TTC549 (cell line): ENCODE measurements at regions not wholly inside any gene's neighbourhood (a gene's known extent, or its start where the extent isn't known, plus 50 kb on each side); places are given as distances from the start of the nearest gene placed in this dataset.
"Not testable (repeated sequence)": the region's sequence is repeated elsewhere in the genome, so short reads cannot be mapped to it uniquely, and the experiment has no call there.

ENCODE experiments used
- FAIRE-seq: peaks from 2 replicates; lab custom pipeline; 2012; peaks lifted over from hg19 to GRCh38; lab: Jason Lieb, UNC

GRCh38 chr20:52008874-52009273, 182.7 kb downstream of the ZFP64 start:
- FAIRE-seq = no peak

GRCh38 chr20:52004715-52005114, 186.9 kb downstream of the ZFP64 start:
- no peak for FAIRE-seq

- FAIRE-seq = peak; percentile 99
Observed at GRCh38 chr20:52004018-52004417, 187.6 kb downstream of the ZFP64 start.

DNA sequence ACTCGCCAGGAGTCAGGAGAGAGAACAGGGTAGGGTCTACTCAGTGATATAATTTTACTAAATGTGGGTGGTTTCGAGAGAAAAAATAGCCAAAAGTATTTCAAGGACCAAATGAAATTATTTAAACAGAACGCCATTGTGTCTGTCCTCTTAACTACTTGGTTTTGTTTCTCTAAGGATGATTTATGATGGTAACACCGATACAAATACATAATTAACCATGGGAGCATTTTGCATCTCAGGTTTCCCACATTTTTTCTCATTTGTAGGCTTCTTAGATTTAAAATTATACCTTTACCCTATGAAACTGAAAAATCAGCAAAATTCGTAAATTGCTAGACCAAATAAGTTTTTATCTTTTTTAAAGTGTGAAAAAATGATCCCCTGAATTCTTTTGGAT, 188.2 kb downstream of the ZFP64 start:
- FAIRE-seq = no peak

DNA sequence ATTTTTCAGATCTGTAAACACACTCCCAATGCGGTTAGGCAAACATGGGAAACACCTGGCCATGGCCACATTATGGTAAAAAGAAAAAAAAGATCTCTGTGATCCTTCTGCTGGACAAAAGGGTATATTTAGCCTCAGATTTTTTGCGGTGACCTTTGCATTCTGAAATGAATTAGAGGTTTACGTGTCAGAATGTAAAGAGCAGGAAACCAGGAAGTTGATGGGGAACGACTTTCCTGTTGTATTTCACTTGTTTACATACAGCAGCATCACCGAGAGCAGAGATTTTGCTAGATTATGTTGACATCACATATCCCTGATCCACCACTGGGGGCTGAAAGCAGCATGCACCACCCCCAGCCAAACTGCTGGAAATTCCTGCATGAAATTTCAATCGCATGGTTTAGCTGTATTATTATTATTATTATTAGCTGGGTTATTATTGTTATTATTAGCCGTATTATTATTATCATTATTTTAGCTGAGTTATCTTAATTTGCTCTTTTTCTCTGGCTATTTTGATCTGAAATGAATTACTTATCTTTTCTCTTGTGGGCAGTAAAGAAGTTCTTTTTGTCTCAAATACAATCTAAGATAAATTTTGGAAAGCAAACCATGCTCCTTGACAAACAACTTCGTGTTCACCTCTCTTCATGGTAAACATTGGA, 189.4 kb downstream of the ZFP64 start:
- FAIRE-seq = no peak

GRCh38 chr20:51997281-51997936, 194.2 kb downstream of the ZFP64 start:
- FAIRE-seq = not testable (repeated sequence)

GRCh38 chr20:51995551-51995951, 193.2 kb upstream of the SALL4 start:
- no peak for FAIRE-seq

DNA sequence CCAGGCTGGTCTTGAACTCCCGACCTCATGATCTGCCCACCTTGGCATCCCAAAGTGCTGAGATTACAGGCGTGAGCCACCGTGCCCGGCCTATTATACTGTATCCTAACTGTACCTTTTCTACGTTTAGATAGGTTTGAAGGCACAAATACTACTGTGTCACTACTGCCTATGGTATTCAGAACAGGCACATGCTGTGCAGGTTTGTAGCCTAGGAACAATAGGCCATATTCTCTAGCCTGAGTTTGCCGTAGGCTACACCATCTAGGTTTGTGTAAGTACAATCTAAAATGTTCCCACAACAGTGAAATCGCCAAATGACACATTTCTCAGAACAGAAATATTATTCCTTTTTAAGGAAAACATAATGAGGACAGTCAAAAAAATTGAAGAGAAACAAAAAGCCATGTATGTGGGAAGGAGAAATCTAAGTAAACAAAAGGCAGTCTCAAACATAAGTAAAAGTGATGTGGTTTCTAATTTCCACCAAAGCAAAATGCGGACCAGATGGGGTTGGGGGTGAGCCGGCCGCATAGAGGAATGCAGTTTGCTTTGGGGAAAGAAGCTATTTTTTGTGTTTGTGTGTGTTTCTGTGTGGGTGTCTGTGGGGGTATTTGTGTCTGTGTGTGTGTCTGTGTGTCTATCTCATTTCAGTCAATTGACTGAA, 192.6 kb upstream of the SALL4 start:
- FAIRE-seq = no peak

GRCh38 chr20:51987812-51988211, 185.5 kb upstream of the SALL4 start:
- no peak for FAIRE-seq

DNA sequence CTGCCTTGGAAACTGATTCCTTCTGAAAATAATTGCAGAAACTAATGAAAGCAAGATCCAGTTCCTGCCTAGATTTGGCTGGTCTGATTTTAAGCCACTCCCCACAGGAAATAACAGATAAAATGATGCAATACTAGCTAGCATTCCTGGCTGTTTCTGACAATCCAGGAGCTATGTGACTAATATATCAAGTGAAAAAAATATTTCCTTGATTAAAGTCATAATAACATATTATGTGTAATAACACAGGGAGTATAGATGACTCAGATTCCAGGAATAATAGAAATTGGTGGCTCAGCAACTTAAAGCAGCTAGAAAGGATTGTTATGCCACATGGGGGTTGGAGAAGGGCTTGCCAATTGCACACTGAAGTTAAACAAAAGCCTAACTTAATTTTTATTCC, 182.7 kb upstream of the SALL4 start:
- FAIRE-seq = no peak

DNA sequence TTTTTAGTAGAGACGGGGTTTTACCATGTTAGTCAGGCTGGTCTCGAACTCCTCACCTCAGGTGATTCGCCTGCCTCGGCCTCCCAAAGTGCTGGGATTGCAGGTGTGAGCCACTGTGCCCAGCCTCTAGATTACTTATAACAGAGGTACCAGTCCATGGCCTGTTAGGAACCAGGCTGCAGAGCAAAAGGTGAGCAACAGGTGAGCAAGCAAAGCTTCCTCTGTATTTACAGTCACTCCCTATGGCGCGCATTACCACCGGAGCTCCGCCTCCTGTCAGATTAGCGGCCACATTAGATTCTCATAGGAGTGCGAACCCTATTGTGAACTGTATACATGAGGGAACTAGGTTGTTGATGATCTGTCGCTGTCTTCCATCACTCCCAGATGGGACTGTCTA, 178.0 kb upstream of the SALL4 start:
- FAIRE-seq = no peak

GRCh38 chr20:51979226-51979625, 176.9 kb upstream of the SALL4 start:
- no peak for FAIRE-seq

DNA sequence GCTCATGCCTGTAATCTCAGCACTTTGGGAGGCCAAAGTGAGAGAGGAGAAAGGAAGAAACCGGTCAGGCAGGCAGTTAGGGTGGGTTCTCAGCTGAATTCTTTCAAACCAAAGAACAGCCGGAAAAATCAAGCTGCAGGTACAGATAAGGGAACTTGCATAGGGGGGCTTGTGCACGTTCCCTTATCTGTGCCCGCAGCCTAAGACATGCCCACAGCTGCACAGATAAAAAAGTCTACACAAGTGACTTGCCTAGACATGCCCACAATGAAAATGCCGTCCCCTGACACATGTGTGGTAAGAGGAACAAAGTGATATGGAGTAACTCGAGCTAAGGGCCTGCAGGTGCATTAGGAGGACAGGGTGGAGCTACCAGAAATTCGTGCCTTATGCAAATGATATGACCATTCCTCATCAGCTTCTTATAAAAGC, 175.8 kb upstream of the SALL4 start:
- no peak for FAIRE-seq

GRCh38 chr20:51972056-51972455, 169.7 kb upstream of the SALL4 start:
- no peak for FAIRE-seq

- FAIRE-seq = no peak
Observed at GRCh38 chr20:51970858-51971257, 168.5 kb upstream of the SALL4 start.

DNA sequence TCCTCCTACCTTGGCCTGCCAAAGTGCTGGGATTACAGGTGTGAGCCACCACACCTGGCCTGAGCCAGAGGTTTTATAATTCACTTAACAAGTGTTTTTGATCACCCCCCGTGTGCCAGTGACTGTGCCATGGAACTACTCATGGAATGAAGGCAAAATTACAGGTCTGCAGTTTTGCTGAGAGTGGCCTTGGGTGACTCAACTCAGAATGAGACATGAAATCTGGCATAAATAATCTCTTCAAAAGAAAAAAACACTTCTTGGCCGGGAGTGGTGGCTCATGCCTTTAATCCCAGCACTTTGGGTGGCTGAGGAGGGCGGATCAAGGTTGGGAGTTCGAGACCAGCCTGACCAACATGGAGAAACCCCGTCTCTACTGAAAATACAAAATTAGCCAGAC, 166.9 kb upstream of the SALL4 start:
- FAIRE-seq = no peak

DNA sequence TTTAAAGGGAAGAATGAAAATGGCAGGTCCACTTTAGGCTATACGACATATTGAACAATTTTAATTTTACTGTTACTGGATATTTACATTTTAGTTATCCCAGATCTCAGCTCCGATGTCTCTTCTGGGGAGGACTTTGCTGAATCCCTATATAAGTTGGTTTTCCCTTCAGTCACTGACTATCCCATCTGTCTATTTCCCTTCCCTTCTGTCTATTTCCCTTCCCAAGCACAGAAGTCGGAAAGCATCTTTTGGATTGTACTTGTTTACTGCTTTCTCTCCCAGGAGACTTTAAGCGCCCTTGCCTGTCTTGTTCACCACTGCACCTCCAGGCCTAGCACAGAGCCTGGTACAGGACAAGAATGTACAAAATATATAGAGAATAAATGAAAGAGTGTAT, 165.8 kb upstream of the SALL4 start:
- FAIRE-seq = no peak

GRCh38 chr20:51966296-51966971, 164.1 kb upstream of the SALL4 start:
- peak; percentile 60 for FAIRE-seq

GRCh38 chr20:51961964-51962761, 159.8 kb upstream of the SALL4 start:
- no peak for FAIRE-seq

- FAIRE-seq = no peak
Observed at GRCh38 chr20:51960047-51960675, 157.8 kb upstream of the SALL4 start.

DNA sequence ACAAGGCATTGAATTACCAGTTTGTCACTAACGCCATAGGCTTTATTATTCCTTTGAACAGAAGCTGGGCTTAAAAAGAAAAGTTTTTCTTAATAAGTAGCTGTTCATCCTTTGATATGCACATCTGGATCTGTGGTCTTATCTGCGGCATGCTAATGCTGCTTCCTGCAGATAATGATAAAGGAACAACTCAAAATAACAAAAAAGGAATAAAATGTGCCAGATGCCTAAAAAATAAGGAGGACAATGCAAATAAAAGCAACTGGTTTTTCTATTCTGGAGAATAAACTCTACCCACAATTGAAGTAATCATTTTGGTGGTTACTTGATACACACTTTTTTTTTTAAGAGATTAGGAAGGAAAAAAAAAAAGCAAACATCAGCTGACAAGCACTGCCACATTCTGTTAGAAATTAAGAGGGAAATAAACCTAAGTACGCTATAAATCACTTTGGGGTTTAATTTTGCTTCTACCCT, 156.8 kb upstream of the SALL4 start:
- FAIRE-seq = peak; percentile 99
